Pancreas (tissue), 10 donors: ENCODE measurements at regions not wholly inside any gene's neighbourhood (a gene's known extent, or its start where the extent isn't known, plus 50 kb on each side); places are given as distances from the start of the nearest gene placed in this dataset.

ENCODE experiments used
- ATAC-seq, 4 donors: fragments of 200-7000 bp; cut with Tn5 transposase; one replicate each; pipeline versions ENCODE4 v1.8.0 to v1.9.1; 2020; ENCODE audit warnings: mild to moderate bottlenecking in 4 of 4, moderate library complexity in 4 of 4
- DNase-seq, 6 donors: peaks; one replicate each; pipeline ENCODE4 v3.0.0-alpha.2; 2020
- FAIRE-seq: peaks from 2 replicates; lab custom pipeline; 2012; peaks lifted over from hg19 to GRCh38; lab: Jason Lieb, UNC
- H3K27ac ChIP-seq, 4 donors: fragments of 200-600 bp; sonication (generic); 1 replicate in 3 of 4; 2 replicates in 1 of 4; pipeline versions ENCODE4 v1.5.0 to v1.8.0; 2020
- H3K27me3 ChIP-seq, 4 donors: fragments of 200-600 bp; one replicate each; pipeline ENCODE4 v1.8.0; 2021
- H3K36me3 ChIP-seq, 3 donors: fragments of 200-600 bp; sonication (generic) in 1 of 3; one replicate each; pipeline versions ENCODE4 v1.5.0 to v1.8.0; 2020 to 2021
- H3K4me1 ChIP-seq, 3 donors: fragments of 200-600 bp; one replicate each; pipeline ENCODE4 v1.8.0; 2021
- H3K4me3 ChIP-seq, 4 donors: fragments of 200-600 bp; sonication (generic) in 2 of 4; one replicate each; pipeline versions ENCODE4 v1.5.0 to v1.8.0; 2020 to 2021
- H3K9me3 ChIP-seq, 4 donors: fragments of 200-600 bp; one replicate each; pipeline ENCODE4 v1.8.0; 2021
- WGBS, 2 donors: extraction: QIAGEN DNeasy Blood & Tissue Kit; methylation state at CpG; one replicate each; pipeline ENCODE4 v1.1.7; 2013; 5-methylcytosine and 5-hydroxymethylcytosine counted together
- intact Hi-C, 3 donors: fragments of 100-400 bp; cut with DNase I; formaldehyde crosslinking; loops; one replicate each; pipeline versions ENCODE4 v1.11.1 to v1.14.2; 2022
- TF ChIP-seq, protein P1 (sequence below), 4 donors: fragments of 200-600 bp; sonication (generic) in 3 of 4; IDR thresholded peaks; one replicate each; pipeline versions ENCODE4 v1.5.0 to v1.8.0; 2021; ENCODE audit warnings: antibody characterized with exemption in 4 of 4
- donor health status: healthy with polysubstance abuse.
- donor health status: DM: no; HTN: no; CAD: no; lungs with moderate emphysema.
- donor health status: DM: no; HTN: no; CAD: no.
- donor health status: control.
- donor health status: control.
- donor health status: Bipolar disorder and iron deficiency.
- donor health status: DM: yes; HTN: yes; CAD: no.
- donor health status: DM: no; HTN: no; CAD: no.
- donor health status: DM: no; HTN: no; CAD: no.
- donor health status: DM: yes; HTN: yes; CAD: no.

DNA sequence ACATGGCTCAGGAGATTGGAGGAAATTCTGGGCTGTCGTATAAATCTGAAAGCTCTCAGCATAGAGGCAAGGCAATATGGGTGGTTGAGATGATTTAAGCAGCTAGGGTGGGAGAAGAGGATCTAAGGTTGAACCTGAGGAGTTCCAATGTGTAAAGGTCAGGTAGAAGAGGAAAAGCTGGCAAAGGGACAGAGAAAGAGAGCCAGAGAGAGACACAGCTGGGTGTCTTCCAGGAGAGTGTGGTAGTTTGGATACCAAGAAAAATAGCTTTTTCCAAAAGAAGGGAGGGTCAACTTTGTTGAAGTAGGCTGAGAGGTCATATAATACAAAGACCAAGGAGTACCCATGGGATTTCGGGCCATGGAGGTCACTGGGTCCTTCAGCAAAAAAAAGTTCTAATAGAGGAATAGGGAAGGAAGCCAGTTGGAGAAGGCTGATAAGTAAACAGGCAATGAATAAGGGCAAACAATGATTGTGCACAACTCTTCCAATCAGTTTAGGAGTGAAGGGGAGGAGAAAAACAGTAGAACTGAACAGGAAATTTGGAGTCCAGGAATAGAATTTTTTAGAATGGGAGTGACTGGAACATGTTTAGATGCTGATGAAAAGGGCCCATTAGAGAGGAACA, 135.1 kb downstream of the QRSL1 start:
- DNase-seq (no peak), FAIRE-seq (no peak), ATAC-seq (peak; percentile 51 to 80 (median 78))
- Histone ChIP-seq H3K4me1 (peaks cover 32 to 49% (median 43%) of the 10 kb centered on the region in 3 donors), H3K36me3 (no peaks in the 10 kb centered on the region), H3K4me3 (peak overlapping the region in 1 of 4 donors; percentile 29), H3K27me3 (no peaks in the 10 kb centered on the region), H3K9me3 (no peaks in the 10 kb centered on the region), H3K27ac (peak overlapping the region; percentile 0 to 80 (median 52))
- TF ChIP-seq, protein P1, sequence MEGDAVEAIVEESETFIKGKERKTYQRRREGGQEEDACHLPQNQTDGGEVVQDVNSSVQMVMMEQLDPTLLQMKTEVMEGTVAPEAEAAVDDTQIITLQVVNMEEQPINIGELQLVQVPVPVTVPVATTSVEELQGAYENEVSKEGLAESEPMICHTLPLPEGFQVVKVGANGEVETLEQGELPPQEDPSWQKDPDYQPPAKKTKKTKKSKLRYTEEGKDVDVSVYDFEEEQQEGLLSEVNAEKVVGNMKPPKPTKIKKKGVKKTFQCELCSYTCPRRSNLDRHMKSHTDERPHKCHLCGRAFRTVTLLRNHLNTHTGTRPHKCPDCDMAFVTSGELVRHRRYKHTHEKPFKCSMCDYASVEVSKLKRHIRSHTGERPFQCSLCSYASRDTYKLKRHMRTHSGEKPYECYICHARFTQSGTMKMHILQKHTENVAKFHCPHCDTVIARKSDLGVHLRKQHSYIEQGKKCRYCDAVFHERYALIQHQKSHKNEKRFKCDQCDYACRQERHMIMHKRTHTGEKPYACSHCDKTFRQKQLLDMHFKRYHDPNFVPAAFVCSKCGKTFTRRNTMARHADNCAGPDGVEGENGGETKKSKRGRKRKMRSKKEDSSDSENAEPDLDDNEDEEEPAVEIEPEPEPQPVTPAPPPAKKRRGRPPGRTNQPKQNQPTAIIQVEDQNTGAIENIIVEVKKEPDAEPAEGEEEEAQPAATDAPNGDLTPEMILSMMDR (IDR thresholded peaks at IDR 0.05): no peak
- 50 to 60% methylated on average over 2 of the region's 2 CpGs for WGBS, 2 donors
- intact Hi-C loops: no loop called here

- H3K4me1 ChIP-seq: peaks cover 34 to 45% (median 38%) of the 10 kb centered on the region in 3 donors
- no peaks in the 10 kb centered on the region for H3K9me3 ChIP-seq
- peak overlapping the region in 2 of 4 donors; percentile 80 for H3K27ac ChIP-seq
- H3K36me3 ChIP-seq: no peaks in the 10 kb centered on the region
- H3K27me3 ChIP-seq: no peaks in the 10 kb centered on the region
- intact Hi-C loops: no loop called here
- TF ChIP-seq, protein P1 (IDR thresholded peaks at IDR 0.05): no peak
- DNase-seq: no peak
- no peak for FAIRE-seq
- no peak for ATAC-seq
- no peak overlapping the region for H3K4me3 ChIP-seq
Observed at GRCh38 chr6:106763361-106763760, 134.0 kb downstream of the QRSL1 start.

DNA sequence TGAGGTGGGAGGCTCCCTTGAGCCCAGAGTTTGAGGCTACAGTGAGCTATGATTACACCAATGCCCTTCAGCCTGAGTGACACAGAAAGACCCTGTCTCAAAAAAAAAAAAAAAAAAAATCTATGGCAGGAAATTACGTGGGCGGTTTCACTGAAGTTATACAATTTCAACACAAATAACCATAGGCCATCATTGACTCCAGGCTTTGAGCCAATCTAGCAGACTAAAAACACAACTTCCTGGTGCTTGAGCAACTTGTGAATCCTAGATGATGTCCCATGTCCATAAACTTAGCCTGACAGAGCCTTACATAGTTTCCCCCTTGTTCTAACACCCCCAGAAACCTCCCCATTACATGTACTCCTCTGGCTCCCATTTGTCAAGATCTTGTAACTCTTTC, 131.8 kb downstream of the QRSL1 start:
- DNase-seq (no peak), FAIRE-seq (no peak), ATAC-seq (no peak)
- no peak overlapping the region for H3K27ac ChIP-seq
- H3K36me3 ChIP-seq: no peaks in the 10 kb centered on the region
- TF ChIP-seq, protein P1 (IDR thresholded peaks at IDR 0.05): no peak
- H3K4me3 ChIP-seq: no peak overlapping the region
- intact Hi-C loops: no loop called here
- H3K9me3 ChIP-seq: no peaks in the 10 kb centered on the region
- 90 to 97% methylated on average over 2 of the region's 2 CpGs for WGBS, 2 donors
- peaks cover 21 to 28% (median 26%) of the 10 kb centered on the region in 3 donors for H3K4me1 ChIP-seq
- H3K27me3 ChIP-seq: no peaks in the 10 kb centered on the region

DNA sequence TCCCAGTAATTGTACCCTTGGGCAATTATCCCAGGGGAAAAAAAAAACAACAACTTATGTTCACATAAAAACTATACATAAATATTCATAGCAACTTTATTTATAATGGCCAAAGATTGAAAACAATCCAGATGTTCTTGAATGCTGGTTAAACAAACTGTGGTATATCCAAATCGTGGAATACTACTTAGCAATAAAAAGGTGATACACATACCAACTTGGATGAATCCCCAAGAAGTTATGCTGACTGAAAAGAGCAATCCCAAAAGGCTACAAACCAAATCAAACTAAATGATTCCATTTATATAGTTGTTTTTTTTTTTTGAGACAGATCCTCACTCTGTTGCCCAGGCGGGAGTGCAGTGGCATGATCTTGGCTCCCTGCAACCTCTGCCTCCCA, 129.7 kb downstream of the QRSL1 start:
- DNase-seq (no peak), ATAC-seq (no peak), FAIRE-seq (no peak)
- WGBS, 2 donors: 93 to 97% methylated on average over 2 of the region's 2 CpGs
- TF ChIP-seq, protein P1 (IDR thresholded peaks at IDR 0.05): no peak
- intact Hi-C loops: no loop called here
- H3K4me3 ChIP-seq: no peak overlapping the region
- H3K27ac ChIP-seq: peak overlapping the region in 1 of 4 donors; percentile 67
- peaks cover 0 to 11% (median 0%) of the 10 kb centered on the region in 3 donors for H3K36me3 ChIP-seq
- H3K9me3 ChIP-seq: no peaks in the 10 kb centered on the region
- peaks cover 7 to 19% (median 14%) of the 10 kb centered on the region in 3 donors for H3K4me1 ChIP-seq
- H3K27me3 ChIP-seq: no peaks in the 10 kb centered on the region
